ENCODE measurements at regions not wholly inside any gene's neighbourhood (a gene's known extent, or its start where the extent isn't known, plus 50 kb on each side); places are given as distances from the start of the nearest gene placed in this dataset.

DNA sequence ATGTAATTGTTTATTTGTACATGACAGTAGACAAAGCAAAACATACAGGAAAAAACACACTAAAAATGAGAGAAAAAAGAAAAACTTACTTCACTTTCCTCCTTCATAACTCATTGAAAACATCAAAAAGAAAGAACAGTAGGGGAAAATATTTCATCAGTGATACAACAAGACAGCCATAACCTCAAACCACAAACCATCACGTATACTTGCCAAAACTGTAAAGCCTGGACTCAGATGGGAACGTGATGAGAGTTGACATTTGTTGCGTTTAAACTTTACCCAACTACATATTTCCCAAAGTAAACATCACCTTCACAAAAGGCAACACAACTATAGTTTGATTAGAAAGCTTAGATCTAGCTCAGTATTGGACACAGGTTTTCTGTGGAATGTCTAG, 278.2 kb upstream of the COL3A1 start:
- no peak for TF ChIP-seq POLR2A (IDR thresholded peaks at IDR 0.05)
- TF ChIP-seq, protein P1, sequence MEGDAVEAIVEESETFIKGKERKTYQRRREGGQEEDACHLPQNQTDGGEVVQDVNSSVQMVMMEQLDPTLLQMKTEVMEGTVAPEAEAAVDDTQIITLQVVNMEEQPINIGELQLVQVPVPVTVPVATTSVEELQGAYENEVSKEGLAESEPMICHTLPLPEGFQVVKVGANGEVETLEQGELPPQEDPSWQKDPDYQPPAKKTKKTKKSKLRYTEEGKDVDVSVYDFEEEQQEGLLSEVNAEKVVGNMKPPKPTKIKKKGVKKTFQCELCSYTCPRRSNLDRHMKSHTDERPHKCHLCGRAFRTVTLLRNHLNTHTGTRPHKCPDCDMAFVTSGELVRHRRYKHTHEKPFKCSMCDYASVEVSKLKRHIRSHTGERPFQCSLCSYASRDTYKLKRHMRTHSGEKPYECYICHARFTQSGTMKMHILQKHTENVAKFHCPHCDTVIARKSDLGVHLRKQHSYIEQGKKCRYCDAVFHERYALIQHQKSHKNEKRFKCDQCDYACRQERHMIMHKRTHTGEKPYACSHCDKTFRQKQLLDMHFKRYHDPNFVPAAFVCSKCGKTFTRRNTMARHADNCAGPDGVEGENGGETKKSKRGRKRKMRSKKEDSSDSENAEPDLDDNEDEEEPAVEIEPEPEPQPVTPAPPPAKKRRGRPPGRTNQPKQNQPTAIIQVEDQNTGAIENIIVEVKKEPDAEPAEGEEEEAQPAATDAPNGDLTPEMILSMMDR (IDR thresholded peaks at IDR 0.05) = no peak

All from Peyer's patch (tissue), 4 donors.